ENCODE measurements at regions not wholly inside any gene's neighbourhood (a gene's known extent, or its start where the extent isn't known, plus 50 kb on each side); places are given as distances from the start of the nearest gene placed in this dataset.
"Not testable (repeated sequence)": the region's sequence is repeated elsewhere in the genome, so short reads cannot be mapped to it uniquely, and the experiment has no call there.

- no peak for TF ChIP-seq CTCF (IDR thresholded peaks at IDR 0.05; ENCODE audit: insufficient read depth, low read length, missing control alignments)
- no peak overlapping the region for H3K4me3 ChIP-seq (ENCODE audit: low read depth, low read length)
- CTCF ChIA-PET = no interaction called here
- POLR2A ChIA-PET = no interaction called here
- no peak for DNase-seq (ENCODE audit: low read depth, low spot score)
Observed at GRCh38 chr4:71110499-71110898, 117.0 kb downstream of the DCK start.

DNA sequence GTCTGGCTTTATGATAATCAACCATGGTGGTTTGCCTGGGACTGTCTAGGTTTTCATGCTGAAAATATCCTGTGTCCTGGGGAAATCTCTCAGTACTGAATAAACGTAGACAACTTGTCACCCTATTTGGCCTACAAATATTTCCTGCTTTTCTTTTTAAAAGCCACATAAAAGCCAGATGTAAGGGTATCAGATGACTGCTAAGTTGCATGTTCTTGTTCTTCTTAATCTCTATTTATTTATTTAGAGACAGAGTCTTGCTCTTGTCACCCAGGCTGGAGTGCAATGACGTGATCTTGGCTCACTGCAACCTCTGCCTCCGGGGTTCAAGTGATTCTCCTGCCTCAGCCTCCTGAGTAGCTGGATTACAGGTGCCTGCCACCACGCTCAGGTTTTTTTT, 117.7 kb downstream of the DCK start:
- POLR2A ChIA-PET; CTCF ChIA-PET; DNase-seq (ENCODE audit: low read depth, low spot score); H3K4me3 ChIP-seq (ENCODE audit: low read depth, low read length): not testable (repeated sequence)

- no peak for DNase-seq (ENCODE audit: low read depth, low spot score)
- CTCF ChIA-PET = no interaction called here
- no peak overlapping the region for H3K4me3 ChIP-seq (ENCODE audit: low read depth, low read length)
- POLR2A ChIA-PET = no interaction called here
- TF ChIP-seq CTCF (IDR thresholded peaks at IDR 0.05; ENCODE audit: insufficient read depth, low read length, missing control alignments) = no peak
Observed at GRCh38 chr4:71113294-71113693, 119.8 kb downstream of the DCK start.

DNA sequence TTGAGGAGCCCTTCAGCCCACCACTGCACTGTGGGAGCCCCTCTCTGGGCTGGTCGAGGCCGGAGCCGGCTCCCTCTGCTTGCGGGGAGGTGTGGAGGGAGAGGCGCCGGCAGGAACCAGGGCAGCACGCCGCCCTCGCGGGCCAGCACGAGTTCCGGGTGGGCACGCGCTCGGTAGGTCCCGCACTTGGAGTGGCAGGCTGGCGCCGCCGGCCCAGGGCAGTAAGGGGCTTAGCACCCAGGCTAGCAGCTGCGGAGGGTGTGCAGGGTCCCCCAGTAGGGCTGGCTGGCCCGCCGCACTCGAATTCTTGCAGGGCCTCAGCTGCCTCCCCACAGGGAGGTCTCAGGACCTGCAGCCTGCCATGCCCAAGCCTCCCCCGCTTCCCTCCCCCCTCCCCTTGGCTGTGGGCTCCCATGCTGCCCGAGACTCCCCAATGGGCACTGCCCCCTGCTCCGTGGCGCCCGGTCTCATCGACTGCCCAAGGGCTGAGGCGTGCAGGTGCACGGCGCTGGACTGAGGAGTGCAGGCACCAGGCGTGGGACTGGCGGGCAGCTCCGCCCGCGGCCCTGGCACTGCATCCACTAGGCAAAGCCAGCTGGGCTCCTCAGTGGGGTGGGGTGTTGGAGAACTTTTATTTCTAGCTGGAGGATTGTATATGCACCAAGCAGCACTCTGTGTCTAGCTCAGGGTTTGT, 127.5 kb downstream of the DCK start:
- no peak for DNase-seq (ENCODE audit: low read depth, low spot score)
- TF ChIP-seq CTCF (IDR thresholded peaks at IDR 0.05; ENCODE audit: insufficient read depth, low read length, missing control alignments) = no peak
- H3K4me3 ChIP-seq (ENCODE audit: low read depth, low read length) = no peak overlapping the region
- ChIA-PET CTCF (no interaction called here), POLR2A (no interaction called here)

- no peak overlapping the region for H3K4me3 ChIP-seq (ENCODE audit: low read depth, low read length)
- POLR2A ChIA-PET = no interaction called here
- CTCF ChIA-PET = no interaction called here
- no peak for DNase-seq (ENCODE audit: low read depth, low spot score)
- no peak for TF ChIP-seq CTCF (IDR thresholded peaks at IDR 0.05; ENCODE audit: insufficient read depth, low read length, missing control alignments)
Observed at GRCh38 chr4:71123951-71124350, 130.5 kb downstream of the DCK start.

DNA sequence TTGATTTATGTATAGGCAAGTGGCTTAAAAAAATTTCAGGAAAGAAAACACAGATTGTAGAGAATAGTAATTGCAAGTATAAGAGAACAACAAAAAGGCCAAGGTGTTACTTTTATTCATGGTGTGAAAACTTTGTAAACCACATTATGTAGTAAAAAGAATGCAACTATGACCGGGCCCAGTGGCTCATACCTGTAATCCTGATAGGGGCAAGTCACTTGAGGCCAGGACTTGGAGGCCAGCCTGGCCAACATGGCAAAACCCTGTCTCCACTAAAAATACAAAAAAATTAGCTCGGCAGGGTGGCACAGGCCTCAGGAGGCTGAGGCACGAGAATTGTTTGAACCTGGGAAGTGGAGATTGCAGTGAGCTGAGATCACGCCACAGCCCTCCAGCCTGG, 131.7 kb downstream of the DCK start:
- DNase-seq (ENCODE audit: low read depth, low spot score) = no peak
- POLR2A ChIA-PET = no interaction called here
- H3K4me3 ChIP-seq (ENCODE audit: low read depth, low read length) = no peak overlapping the region
- CTCF ChIA-PET = no interaction called here
- TF ChIP-seq CTCF (IDR thresholded peaks at IDR 0.05; ENCODE audit: insufficient read depth, low read length, missing control alignments) = no peak

GRCh38 chr4:71126719-71127118, 133.3 kb downstream of the DCK start:
- ChIA-PET POLR2A (interaction anchor here (0.6 kb wide), 2 partner anchors 361 to 533 kb away, joined by 3 read pairs; no protein-coding TSS in a partner anchor), CTCF (interaction anchor here (0.9 kb wide), 1 partner anchor 22 kb away, joined by 3 read pairs; no protein-coding TSS in a partner anchor)
- H3K4me3 ChIP-seq (ENCODE audit: low read depth, low read length) = no peak overlapping the region
- TF ChIP-seq CTCF (IDR thresholded peaks at IDR 0.05; ENCODE audit: insufficient read depth, low read length, missing control alignments) = no peak
- peak; percentile 83 for DNase-seq (ENCODE audit: low read depth, low spot score)

Data from AG04449 (cell line).